GM21423 (cell line): ENCODE measurements at regions not wholly inside any gene's neighbourhood (a gene's known extent, or its start where the extent isn't known, plus 50 kb on each side); places are given as distances from the start of the nearest gene placed in this dataset.
"Not testable (repeated sequence)": the region's sequence is repeated elsewhere in the genome, so short reads cannot be mapped to it uniquely, and the experiment has no call there.

Experiments
- ATAC-seq: cut with Tn5 transposase; IDR thresholded peaks from one replicate; pipeline ENCODE4 v1.9.1; 2021; ENCODE audit warnings: mild to moderate bottlenecking, moderate library complexity; ENCODE audit not compliant: unreplicated experiment

DNA sequence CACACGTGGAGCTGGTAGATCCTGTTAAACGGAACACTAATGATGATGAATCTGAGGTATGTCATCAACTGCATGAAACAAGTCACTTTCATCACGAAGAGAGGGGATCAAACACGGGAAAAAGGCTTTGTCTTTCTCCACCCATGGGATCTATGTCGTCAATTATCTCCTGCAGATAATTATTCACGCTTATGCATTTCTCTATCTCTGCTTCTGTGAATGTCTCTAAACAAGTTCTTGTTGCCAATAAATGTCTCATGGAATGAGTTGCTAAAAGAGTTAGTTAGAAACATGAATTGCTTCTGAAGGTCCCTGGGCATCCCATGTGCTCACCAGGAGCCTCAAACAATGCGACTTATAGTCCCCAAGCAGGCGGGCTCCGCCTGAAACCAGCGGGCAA is 1228.2 kb upstream of the TMEM132C start:
- ATAC-seq, result no peak

DNA sequence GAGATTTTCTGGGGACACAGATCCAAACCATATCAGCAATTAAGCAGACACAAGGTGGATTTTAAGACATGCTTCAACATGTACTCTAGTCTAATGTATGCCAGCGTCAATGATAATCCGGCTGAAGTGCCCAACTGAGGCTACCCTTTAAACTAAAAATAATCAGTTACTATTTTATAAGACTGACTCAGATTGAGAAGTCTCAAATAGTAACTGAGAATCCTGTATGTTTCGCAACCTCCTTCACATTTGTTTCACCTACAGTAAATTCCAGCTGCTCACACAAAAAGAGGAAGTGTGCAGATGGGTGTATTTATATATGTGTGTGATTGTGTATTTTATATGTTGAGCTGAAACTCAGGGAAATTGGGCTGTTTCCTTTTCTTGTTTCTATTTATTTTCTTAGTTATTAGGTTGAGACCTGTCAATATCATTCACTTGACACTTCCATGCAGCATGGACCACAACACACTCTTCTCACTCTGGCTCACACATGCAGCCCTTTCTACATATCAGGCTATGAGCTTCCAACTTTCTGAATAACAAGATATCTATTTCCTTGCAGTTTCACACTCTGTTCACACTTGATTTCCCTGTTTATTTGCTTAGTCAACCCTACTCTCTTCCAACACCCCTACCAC is 1224.9 kb upstream of the TMEM132C start:
- peak; percentile 96 for ATAC-seq

DNA sequence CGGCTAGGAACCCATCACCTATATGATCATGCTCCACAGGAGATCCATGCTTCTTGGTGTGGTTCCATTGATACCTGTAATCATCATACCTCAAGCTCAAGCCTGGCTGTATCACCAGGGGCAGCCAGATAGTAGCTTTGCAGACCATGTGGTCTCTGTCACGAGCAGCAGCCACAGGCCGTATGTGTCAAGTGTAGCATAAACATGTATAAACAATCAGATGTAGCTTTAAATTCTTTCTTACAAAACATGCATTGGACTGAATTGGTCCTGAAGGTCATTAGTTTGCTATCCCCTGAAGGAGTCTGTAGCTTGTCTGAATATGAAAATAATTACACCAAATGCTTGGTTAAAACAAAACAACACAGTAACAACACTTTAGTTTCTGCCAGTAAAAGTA is 1223.2 kb upstream of the TMEM132C start:
- ATAC-seq, result no peak

DNA sequence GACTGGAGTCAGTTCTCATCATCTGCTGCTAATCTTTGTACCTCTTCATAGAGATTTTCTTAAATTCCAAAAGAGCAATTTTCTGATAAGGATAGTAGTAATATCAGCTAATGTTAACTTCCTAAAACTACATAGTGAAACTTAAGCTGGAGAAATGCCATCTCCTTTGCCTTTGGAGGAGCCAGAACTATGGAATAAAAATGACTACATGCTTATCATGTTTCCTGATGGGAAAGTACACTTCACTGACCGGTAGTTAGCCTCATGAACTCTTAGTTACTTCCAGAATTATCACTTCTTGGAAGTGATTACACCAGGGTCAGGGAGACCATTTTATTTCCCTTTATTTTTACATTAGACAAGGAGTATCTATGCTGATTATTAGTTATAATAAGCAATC is 1222.1 kb upstream of the TMEM132C start:
- ATAC-seq, result no peak

DNA sequence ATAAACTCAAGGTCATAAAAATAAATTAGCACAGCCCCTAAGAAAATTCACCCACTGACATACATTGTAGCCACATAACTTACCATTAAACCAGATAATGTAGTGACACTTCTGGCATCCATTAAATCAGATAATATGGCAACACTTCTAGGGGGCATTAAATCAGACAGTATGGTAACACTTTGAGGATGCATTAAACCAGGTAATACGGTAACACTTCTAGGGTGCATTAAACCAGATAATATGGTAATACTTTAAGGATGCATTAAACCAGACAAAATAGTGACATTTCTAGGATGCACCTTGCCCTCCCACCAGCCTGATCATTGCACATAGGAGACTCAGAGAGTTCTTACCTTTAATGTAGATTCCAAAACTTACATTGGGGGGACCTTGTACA is 1220.5 kb upstream of the TMEM132C start:
- no peak for ATAC-seq

DNA sequence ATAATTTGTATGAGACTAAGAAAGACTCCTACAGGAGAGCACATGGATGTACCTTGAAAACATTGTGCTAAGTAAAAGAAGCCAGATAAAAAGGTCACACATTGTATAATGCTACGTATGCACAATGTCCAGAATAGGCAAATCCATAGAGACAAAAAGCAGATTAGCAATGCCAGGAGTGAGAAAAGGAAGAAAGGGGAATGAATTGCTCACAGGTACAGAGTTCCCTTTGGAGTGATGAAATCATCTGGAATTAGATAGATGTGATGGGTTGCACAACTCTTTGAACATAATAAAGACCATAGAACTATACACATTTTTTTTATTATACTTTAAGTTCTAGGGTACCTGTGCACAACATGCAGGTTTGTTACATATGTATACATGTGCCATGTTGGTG is 1218.9 kb upstream of the TMEM132C start:
- no peak for ATAC-seq

DNA sequence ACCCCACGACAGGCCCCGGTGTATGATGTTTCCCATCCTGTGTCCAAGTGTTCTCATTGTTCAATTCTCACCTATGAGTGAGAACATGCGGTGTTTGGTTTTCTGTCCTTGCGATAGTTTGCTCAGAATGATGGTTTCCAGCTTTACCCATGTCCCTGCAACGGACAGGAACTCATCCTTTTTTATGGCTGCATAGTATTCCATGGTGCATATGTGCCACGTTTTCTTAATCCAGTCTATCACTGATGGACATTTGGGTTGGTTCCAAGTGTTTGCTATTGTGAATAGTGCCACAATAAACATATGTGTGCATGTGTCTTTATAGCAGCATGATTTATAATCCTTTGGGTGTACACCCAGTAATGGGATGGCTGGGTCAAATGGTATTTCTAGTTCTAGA is 1218.4 kb upstream of the TMEM132C start:
- not testable (repeated sequence) for ATAC-seq

DNA sequence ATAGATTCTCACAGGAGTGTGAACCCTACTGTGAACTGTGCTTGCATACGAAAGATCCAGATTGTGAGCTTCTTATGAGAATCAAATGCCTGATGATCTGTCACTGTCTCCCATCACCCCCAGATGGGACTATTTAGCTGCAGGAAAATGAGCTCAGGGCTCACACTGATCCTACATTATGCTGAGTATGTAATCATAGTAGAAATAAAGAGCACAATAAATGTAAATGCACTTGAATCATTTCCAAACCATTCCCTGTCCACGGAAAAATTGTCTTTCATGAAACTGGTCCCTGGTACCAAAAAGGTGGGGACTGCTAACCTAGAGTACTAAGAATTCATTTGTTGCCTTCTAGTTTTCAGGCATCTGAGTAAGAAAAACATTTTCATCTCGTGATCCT is 1215.8 kb upstream of the TMEM132C start:
- no peak for ATAC-seq

DNA sequence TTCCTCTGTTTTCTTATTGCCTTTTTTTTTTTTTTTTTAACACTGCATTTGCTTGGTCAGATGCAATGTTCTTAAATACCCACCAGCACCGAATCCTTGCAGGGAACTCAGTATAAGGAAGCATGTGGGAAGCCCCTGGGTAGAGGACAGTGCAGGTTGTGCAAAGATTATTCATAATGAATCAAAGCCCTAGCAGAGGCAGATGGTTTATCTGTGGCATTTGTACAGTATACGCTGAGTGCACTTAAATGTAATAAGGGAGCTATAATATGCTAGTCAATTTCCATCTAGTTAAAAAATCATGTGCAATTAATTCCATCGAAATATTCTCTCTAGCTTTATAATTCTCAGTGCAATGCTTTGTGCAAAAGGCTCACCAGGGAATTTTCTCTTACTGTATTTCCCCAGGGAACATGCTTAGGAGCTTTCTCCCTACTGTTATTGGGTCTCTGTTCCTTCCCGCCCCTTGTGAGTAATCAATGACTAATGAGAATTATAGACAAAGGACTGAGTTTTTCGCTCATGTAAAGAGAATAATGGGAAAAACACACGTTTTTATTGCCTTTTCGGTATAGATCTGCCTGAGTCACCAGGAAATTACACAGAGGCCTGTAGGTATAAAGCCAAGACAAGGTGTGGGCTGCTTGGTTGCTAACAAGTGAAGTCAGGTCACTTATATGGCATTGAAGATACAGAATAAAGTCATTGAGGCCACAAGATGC is 1214.3 kb upstream of the TMEM132C start:
- ATAC-seq, result no peak

DNA sequence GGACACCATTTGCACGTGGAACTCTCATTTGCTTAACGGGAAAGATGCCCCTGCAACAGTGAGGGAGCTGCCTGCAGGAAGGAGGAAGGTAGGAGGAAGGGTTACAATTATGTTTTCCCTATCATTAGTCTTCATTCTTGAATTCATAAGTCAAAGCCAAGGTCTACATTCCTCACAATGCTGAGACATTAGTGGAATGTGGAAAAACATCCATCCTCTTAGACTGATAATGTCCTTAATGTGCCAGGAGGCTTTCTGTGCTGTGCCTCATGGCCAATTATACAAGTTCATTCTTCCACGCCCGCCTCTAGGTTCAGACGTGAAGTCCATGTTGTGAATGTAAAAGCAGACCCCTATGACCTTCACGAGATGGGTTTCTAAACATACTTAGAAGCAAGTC is 1212.4 kb upstream of the TMEM132C start:
- no peak for ATAC-seq

DNA sequence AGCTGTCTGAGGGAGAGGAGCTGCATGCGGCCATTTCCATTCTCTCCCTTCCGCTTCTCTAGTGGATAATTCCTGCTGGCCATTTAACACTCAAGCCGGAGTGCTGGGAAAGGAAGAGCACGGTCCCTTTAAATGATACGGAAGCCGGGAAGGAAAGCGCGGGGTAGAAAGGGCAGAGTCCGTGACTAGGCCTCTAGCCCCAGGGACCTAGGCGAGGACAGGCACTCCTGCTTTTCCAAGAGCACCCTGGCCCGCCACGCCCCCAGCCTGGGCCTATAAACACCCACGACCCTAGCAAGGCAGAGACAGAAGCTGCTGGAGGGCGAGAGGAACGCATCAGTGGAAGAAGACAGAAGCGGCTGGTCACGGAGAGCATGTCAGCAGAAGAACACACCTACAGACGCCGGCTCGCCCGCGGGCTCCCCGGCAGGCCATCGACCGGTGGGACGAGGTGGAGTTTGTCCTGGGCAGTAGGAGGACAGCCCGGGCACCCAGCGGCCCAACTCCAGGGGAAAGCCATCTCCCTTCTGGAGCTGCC is 1206.6 kb upstream of the TMEM132C start:
- no peak for ATAC-seq

DNA sequence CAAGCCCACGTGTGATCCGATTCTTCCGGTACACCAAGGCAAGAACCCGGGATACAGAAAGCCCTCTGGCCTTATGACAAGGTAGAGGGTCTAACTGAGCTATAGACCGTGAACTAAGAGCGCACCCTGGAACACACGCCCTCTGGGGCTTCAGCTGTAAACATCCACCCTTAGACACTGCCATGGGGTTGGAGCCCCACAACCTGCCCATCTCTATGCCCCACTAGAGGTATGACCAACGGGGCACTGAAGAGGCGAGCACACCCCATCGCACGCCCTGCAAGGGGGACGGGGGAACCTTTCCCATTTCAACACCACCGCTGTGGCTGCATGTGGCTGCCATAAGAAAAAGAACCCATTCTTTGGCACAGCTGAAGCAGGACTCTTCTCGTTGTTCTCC is 1206.0 kb upstream of the TMEM132C start:
- ATAC-seq, result no peak

DNA sequence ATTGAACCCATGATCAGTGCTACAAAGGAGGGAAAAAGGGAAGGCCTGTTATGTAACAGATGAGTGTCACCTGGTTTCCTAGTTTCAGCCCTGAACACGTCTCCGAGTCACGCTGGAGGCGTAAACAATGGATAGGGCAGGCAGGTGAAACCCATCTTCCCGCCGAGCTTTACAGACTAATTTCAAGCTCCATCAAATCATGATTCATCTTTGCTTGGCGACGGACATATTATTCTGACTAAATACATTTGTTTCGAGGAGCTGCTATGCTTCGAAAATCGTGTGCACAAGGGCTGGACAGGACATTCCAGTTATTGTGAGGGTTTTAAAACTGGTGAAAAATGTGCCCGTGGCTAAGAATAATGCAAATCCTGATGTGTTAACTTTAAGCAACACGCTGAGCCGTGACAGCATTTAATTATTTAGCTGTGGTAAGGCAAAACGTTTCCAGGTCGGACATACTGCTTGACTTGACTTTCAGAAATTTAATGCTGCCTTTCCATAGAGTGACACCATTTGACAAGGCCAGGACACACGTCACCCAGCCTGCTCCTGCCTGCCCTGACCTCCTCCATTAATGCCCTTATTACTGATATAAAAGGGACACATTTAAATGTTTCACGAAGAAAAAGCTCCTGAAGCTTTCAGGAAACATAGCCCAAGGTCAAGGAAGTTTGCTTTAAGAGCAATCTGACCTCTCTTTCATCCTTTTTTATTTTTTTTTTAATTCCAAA is 1203.5 kb upstream of the TMEM132C start:
- ATAC-seq, result no peak

DNA sequence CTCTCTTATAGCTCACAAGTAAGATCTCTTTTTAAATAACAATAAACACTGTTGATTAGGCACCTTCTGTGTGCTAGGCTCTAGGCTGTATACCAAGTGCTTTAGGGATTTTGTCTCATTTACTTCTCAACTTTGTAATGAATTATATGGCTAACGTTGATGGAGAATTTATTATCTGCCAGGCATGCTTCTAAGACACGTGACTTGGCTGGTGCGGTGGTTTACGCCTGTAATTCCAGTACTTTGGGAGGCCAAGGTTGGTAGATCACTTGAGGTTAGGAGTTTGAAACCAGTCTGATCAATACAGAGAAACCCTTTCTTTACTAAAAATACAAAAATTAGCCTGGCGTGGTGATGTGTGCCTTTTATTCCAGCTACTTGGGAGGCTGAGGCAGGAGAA is 1202.8 kb upstream of the TMEM132C start:
- ATAC-seq, result no peak

DNA sequence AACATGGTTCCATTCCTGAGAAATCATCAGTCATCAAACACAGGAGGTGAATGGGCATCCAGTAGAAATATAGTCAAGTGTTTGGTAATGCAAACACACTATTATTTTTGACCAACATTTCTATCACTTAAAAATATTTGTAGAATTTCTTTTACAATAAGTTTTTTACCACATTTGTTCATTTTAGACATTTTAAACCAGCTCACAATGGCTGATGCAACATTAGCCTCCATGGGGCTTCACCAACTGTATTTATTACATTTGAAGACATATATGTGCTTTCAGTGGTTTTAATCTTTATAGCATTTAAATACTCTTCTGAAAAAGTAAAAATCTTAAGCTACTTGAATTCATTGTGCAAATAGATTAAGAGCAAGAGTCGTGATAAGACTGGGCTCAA is 1201.4 kb upstream of the TMEM132C start:
- no peak for ATAC-seq

DNA sequence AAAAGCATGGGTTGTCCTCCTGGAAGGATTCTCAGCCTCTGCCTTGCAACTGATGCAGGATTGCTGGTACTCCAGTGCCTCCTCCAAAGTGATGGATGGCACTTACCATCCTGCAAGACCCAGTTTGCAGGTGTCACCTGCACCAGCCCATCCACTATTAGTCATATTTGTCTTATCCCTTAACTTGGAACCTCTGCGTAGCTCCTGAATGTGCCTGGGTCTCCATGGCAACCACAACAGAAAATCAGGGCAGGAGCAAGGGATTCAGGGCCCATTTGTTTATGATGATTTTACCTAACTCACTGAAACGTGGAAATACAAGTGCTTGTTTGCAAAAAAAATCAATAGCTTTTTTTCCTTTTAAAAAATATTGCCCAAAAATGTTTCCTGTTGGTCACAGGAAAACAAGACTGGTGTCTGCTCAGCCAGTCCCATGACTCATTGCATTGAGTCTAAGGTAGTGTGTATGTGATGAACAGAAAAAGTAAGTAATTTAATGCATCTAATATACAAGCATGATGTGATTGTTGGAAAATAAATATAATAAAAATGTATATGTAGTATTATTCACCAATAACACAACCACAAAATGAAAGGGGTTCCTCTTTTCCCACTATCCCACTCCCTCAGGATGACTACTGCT is 1196.3 kb upstream of the TMEM132C start:
- ATAC-seq, result no peak

DNA sequence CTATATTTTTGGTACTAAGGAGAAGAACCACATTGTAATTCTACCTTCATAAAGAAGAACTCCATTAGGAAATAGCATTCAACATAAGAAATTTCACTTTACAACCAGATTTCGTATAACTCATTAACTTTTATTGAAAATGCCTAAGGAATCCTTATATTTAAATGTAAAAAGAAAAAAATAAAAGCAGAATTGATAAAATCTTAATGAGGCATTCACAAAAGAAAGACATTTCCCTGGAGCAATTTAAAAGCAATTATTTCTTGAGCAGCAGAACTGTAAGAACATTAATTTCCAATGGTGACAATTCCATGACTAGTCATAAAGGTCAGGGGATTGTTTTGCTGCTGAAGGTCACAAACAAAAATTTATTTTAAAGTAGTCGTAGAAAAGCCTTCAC is 1192.8 kb upstream of the TMEM132C start:
- ATAC-seq, result no peak

DNA sequence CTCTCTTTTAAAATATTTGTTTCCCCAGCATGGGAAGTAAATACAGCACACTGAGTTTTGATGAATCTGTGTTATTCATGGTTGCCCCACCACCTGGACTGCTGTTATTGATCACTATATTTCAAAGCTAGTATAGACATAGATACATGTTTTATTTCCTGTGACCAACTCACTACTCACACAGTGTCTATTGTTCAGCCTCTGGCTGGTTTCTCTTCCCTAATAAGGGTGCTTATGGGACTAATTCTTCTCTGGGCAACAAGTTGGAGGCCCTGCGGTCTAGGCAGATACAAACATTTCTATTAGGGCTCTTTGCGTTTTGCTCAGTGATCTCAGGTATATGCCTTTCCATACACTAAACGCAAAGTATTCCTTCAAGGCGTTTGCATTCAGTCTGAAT is 1191.0 kb upstream of the TMEM132C start:
- no peak for ATAC-seq

DNA sequence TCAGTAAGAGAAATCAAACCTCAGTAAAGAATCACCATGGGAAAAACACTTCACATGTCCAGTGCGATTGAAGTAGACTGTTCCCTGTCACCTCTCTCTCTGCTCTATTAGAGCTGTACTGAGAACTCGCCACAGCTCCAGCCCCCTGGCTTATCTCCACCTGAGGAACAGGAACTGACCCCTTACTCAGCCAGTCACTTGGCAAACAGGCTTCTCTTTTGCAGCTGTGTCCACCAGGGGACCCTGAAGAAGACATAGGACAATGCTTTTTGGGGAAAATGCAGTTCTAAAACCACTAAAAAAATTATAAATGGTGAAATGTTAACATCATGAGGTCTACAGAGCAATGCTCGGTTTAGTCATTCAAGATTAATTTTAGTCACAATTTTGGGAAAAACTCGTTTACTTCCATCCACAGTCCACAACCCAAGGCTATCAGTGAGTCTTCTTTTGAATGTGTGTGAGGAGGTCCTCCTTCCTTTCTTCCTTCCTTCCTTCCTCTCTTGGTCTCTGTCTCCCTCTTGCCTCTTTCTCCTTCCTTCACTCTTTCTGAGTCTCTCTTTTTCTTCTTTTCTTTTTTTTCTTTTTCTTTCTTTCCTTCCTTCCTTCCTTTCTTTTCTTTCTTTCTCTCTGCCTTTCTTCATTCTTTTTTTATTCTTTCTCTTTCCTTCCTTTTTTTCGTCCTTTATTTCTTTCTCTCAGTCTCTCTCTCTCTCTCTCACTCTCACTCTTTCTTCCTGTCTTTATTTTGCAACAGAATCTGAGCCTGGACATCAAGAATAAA is 1189.5 kb upstream of the TMEM132C start:
- no peak for ATAC-seq

DNA sequence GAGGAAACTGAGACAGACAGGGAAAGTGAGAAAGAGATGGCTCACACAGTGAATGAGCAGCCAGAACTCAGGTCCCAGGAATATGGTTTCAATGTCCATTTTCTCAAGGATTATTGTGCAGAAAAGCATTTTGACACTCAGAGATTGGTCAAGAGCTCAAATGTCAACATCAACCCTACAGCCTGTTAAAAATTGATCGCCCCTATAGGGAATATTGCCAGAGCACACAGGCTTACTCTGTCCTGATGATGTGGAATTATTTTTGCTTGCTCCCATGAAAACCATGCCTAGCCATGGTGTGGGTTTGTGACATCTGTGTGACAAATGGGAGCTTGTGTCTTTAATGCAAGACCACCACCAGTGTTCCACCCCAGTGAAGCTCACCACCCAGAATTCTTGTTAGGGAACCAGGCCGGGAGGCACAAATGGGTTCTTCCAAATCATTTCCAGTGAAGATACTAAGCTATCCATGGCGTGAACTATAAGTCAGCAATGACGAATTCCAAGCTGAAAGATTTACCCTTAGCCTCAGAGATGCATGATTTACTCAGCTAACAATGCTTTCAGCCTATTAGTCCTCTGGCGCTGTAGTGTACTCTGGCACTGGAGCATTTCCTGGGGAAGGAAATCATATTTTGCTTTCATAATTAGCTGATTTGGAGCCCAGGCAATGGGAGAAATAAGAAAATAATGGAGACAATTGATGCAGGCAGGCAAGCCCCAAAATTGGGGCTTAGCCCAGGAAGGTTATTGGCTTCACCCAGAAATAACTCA is 1188.2 kb upstream of the TMEM132C start:
- ATAC-seq, result no peak
